ENCODE measurements at regions not wholly inside any gene's neighbourhood (a gene's known extent, or its start where the extent isn't known, plus 50 kb on each side); places are given as distances from the start of the nearest gene placed in this dataset.
"Not testable (repeated sequence)": the region's sequence is repeated elsewhere in the genome, so short reads cannot be mapped to it uniquely, and the experiment has no call there.

DNA sequence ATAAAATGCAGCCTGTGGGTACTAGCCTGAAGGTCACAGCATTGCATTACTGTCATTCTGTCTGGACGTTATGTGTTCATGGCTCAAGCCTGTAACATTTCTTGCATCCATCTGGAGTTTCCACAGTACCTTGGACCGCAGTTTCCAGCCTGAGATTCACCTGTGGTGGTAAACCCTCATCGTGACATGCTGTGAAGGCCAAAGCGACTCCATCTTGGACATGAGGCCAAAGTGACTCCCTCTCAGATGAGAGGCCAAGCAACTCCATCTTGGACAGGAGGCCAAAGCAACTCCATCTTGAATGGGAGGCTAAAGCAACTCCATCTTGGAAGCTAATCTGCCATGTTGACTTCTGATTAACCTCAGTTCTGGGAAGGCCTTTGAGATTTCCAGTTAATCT is 257.7 kb upstream of the MYT1L start:
- no peak for DNase-seq (ENCODE audit: low read depth)

DNA sequence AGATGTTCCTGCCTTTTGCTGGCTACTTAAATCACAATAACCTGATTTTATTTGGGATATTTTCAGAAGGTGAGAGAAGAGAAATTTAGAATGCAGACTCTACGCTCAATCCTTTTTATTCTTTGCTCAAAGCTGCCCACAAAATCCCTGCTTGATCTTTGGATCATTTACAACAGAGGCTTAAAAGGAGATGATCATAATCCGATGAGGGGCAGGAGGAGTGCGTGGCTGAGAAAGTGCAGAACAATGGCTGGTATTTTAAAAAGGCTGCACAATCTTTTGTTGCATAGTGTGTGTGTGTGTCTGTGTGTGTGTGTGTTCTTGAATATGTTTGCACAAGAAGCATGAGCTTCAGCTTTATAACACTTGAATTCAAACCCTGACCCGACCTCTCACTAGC is 256.3 kb upstream of the MYT1L start:
- no peak for DNase-seq (ENCODE audit: low read depth)

GRCh38 chr2:2586931-2587330 is 255.9 kb upstream of the MYT1L start:
- DNase-seq (ENCODE audit: low read depth): no peak

GRCh38 chr2:2586068-2586776 is 255.1 kb upstream of the MYT1L start:
- DNase-seq (ENCODE audit: low read depth): no peak

GRCh38 chr2:2582998-2583545 is 252.0 kb upstream of the MYT1L start:
- DNase-seq (ENCODE audit: low read depth): no peak

- no peak for DNase-seq (ENCODE audit: low read depth)
Measured at GRCh38 chr2:2581331-2582159, 250.5 kb upstream of the MYT1L start.

- not testable (repeated sequence) for DNase-seq (ENCODE audit: low read depth)
Measured at GRCh38 chr2:2580841-2581240, 249.8 kb upstream of the MYT1L start.

GRCh38 chr2:2580341-2580740 is 249.3 kb upstream of the MYT1L start:
- DNase-seq (ENCODE audit: low read depth): no peak

- no peak for DNase-seq (ENCODE audit: low read depth)
Measured at GRCh38 chr2:2579814-2580213, 248.7 kb upstream of the MYT1L start.

- no peak for DNase-seq (ENCODE audit: low read depth)
Measured at GRCh38 chr2:2577407-2577831, 246.3 kb upstream of the MYT1L start.

GRCh38 chr2:2575870-2576386 is 244.9 kb upstream of the MYT1L start:
- no peak for DNase-seq (ENCODE audit: low read depth)

DNA sequence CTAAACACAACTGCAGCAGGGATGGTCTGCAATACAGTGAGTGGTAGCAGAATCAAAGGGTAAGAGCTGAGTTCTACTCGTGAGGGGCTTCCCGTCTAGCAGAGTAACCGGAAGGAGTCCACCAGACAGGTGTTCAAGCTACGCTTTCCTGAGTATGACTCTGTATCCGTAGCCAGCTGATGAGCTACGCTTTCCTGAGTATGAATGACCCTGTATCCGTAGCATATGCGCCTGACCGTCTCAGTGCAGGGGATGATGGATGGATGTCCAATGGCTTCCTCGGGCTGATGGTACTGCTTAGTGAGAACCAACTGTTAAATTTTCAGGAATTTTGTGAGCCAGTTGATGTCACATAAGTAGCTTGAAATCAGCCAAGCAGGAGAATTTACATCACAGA is 244.1 kb upstream of the MYT1L start:
- DNase-seq (ENCODE audit: low read depth): no peak

GRCh38 chr2:2574401-2575180 is 243.5 kb upstream of the MYT1L start:
- no peak for DNase-seq (ENCODE audit: low read depth)

GRCh38 chr2:2573658-2574293 is 242.7 kb upstream of the MYT1L start:
- DNase-seq (ENCODE audit: low read depth): no peak

- no peak for DNase-seq (ENCODE audit: low read depth)
Measured at GRCh38 chr2:2573205-2573604, 242.1 kb upstream of the MYT1L start.

DNA sequence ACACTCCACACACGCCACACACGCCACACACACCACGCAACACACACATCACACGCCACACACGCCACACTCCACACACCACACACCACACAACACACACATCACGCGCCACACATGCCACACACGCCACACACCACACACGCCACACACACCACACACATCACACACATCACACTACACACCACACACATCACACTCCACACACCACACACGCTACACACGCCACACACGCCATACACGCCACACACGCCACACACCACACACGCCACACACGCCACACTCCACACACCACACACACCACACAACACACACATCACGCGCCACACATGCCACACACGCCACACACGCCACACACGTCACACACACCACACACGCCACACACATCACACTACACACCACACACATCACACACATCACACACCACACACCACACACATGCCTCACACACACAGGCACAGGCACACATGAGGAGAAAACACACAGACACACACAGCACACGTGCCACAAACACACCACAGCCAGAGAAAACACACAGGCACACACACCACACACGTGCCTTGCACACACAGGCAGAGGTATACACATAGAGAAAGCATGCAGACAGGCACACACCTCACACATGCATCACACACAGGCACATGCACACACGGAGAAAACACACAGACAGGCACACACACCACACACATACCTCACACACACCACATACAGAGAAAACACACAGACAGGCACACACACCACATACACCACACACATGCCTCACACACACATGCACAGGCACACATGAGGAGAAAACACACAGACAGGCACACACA is 241.5 kb upstream of the MYT1L start:
- no peak for DNase-seq (ENCODE audit: low read depth)

DNA sequence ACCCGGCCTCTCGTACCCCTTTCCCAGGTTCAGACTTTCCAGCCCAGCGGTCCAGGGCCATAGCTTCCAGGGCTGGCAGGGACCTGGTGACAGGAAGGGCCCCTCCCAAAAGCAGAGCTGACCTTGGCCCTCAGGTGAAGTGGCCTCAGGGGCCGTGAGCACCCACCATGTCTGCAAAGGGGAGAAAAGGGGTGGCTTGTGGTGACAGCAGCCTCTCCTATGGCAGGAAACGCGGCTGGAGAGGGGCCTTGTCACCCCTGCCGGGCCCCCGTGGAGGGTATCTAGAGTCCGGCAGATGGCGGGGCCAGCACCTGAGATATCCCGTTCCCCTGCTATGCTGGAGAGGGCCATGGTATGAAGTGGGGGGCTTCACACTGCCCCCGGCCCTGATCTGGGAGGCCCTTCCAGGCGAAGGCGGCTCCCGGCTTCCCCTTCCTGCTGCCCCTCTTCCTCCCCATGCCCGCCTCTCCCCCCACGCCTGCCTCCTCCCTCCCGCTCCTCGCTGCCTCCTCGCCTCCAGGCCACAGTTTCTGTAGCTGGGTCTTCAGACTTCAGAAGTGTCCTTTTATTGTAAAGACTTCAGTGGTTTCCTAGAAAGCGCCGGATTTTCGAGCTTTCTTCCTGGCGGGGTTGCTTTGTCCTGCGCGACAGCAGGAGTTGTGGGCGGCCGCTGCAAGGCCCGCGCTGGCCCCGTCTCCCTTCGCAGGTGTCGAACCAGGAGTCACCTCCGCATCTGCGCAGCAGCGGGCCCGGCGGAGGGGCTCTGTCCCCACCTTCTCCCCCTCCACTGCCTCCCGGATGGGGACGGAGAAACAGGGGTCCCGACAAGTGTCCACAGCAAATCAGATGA is 240.5 kb upstream of the MYT1L start:
- no peak for DNase-seq (ENCODE audit: low read depth)

- DNase-seq (ENCODE audit: low read depth): no peak
Measured at GRCh38 chr2:2570871-2571270, 239.8 kb upstream of the MYT1L start.

- DNase-seq (ENCODE audit: low read depth): no peak
Measured at GRCh38 chr2:2570360-2570759, 239.3 kb upstream of the MYT1L start.

DNA sequence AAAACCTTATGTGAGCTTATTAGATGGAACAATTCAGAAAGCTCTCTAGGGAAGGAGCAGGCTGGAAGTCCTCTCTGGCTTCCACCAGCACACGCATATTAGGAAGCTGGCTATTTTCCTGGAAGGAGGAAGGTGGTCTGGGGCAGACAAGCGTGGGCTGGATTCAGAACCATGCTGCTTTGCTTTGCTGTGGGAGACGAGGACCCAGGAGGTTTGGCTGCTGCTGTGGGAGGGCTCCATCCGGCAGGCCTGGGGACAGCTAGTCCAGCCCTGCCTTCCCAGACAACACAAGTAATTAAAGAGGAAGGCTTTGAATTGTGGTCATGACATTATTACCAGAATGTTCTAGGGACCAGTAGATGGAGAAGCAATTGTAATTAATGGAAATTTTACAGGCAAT is 238.8 kb upstream of the MYT1L start:
- no peak for DNase-seq (ENCODE audit: low read depth)

All from stimulated activated CD8-positive, alpha-beta memory T cell treated with anti-CD3 and anti-CD28 coated beads, Interleukin-7, amount 100 ng/mL, for 24 hours (primary cell).